CD4-positive, alpha-beta memory T cell (primary cell): ENCODE measurements at regions not wholly inside any gene's neighbourhood (a gene's known extent, or its start where the extent isn't known, plus 50 kb on each side); places are given as distances from the start of the nearest gene placed in this dataset.
"Not testable (repeated sequence)": the region's sequence is repeated elsewhere in the genome, so short reads cannot be mapped to it uniquely, and the experiment has no call there.

Experiments
- CTCF ChIA-PET: fragments of 350-600 bp; sonication (Branson Sonifier 250); formaldehyde crosslinking; loops from one replicate; lab custom pipeline; 2021; ENCODE audit warnings: inconsistent platforms; ENCODE audit not compliant: partially characterized antibody; lab: Charles Lee
- POLR2A ChIA-PET: fragments of 350-600 bp; sonication (Branson Sonifier 250); formaldehyde crosslinking; loops from one replicate; lab custom pipeline; 2021; ENCODE audit not compliant: partially characterized antibody; lab: Charles Lee
- DNase-seq, 5 donors: peaks; one replicate each; pipeline versions ENCODE4 v3.0.0 to v3.0.0-alpha.2; 2020 to 2022; ENCODE audit warnings: mixed read lengths in 1 of 5
- H3K27ac ChIP-seq: one replicate; pipeline ENCODE4 v1.7.0; 2013; ENCODE audit warnings: low read depth, low read length
- H3K27me3 ChIP-seq: 2 replicates; pipeline ENCODE4 v1.7.0; 2013; ENCODE audit warnings: mild to moderate bottlenecking, low read length, moderate library complexity; ENCODE audit not compliant: insufficient read depth
- H3K36me3 ChIP-seq: 2 replicates; pipeline ENCODE4 v1.7.0; 2013; ENCODE audit warnings: mild to moderate bottlenecking, low read length, moderate library complexity; ENCODE audit not compliant: insufficient read depth
- H3K4me1 ChIP-seq: 2 replicates; pipeline ENCODE4 v1.7.0; 2013; ENCODE audit warnings: mild to moderate bottlenecking, low read length, moderate library complexity; ENCODE audit not compliant: insufficient read depth
- H3K4me3 ChIP-seq, 2 donors: one replicate each; pipeline ENCODE4 v1.7.0; 2013; ENCODE audit warnings: low read length in 2 of 2, mild to moderate bottlenecking in 1 of 2
- H3K9me3 ChIP-seq, 2 donors: one replicate each; pipeline ENCODE4 v1.7.0; 2013; ENCODE audit warnings: low read length in 2 of 2, control low read depth in 1 of 2; ENCODE audit not compliant: control insufficient read depth in 1 of 2
- H3K27ac Mint-ChIP-seq, 7 donors: one replicate each; pipeline ENCODE4 v1.8.0; 2020 to 2021; ENCODE audit warnings: mixed read lengths in 7 of 7, mild to moderate bottlenecking in 6 of 7, inconsistent platforms in 3 of 7, moderate library complexity in 3 of 7
- H3K27me3 Mint-ChIP-seq, 2 donors: one replicate each; pipeline ENCODE4 v1.8.0; 2020 to 2021; ENCODE audit warnings: mixed read lengths in 2 of 2
- H3K36me3 Mint-ChIP-seq, 2 donors: one replicate each; pipeline ENCODE4 v1.8.0; 2020 to 2021; ENCODE audit warnings: mixed read lengths in 2 of 2, inconsistent platforms in 1 of 2, mild to moderate bottlenecking in 1 of 2
- H3K4me1 Mint-ChIP-seq, 4 donors: one replicate each; pipeline ENCODE4 v1.8.0; 2020 to 2021; ENCODE audit warnings: mixed read lengths in 4 of 4, mild to moderate bottlenecking in 1 of 4
- H3K4me3 Mint-ChIP-seq, 8 donors: one replicate each; pipeline ENCODE4 v1.8.0; 2020 to 2021; ENCODE audit warnings: mixed read lengths in 8 of 8, mild to moderate bottlenecking in 7 of 8, moderate library complexity in 6 of 8, inconsistent platforms in 3 of 8
- H3K9me3 Mint-ChIP-seq, 8 donors: one replicate each; pipeline ENCODE4 v1.8.0; 2020 to 2021; ENCODE audit warnings: mixed read lengths in 8 of 8, mild to moderate bottlenecking in 5 of 8, inconsistent platforms in 3 of 8, moderate library complexity in 1 of 8
- intact Hi-C: fragments of 100-400 bp; cut with micrococcal nuclease; formaldehyde crosslinking; loops from one replicate; pipeline ENCODE4 v1.15.1; 2023

- Histone ChIP-seq H3K27ac (no peak overlapping the region), H3K36me3 (no peaks in the 10 kb centered on the region), H3K4me1 (no peaks in the 10 kb centered on the region), H3K9me3 (no peaks in the 10 kb centered on the region), H3K27me3 (no peaks in the 10 kb centered on the region), H3K4me3 (no peak overlapping the region)
- no peaks in the 10 kb centered on the region for H3K9me3 Mint-ChIP-seq
- intact Hi-C loops: no loop called here
- H3K27ac Mint-ChIP-seq: no peak overlapping the region
- POLR2A ChIA-PET: no interaction called here
- CTCF ChIA-PET: interaction anchor here (1.0 kb wide), 1 partner anchor 10 kb away, joined by 3 read pairs; no protein-coding TSS in a partner anchor
- H3K4me3 Mint-ChIP-seq: no peak overlapping the region
- H3K36me3 Mint-ChIP-seq: no peaks in the 10 kb centered on the region
- no peaks in the 10 kb centered on the region for H3K4me1 Mint-ChIP-seq
- no peaks in the 10 kb centered on the region for H3K27me3 Mint-ChIP-seq
- no peak for DNase-seq
Observed at GRCh38 chr6:56875961-56876360, 78.9 kb upstream of the BEND6 start.

DNA sequence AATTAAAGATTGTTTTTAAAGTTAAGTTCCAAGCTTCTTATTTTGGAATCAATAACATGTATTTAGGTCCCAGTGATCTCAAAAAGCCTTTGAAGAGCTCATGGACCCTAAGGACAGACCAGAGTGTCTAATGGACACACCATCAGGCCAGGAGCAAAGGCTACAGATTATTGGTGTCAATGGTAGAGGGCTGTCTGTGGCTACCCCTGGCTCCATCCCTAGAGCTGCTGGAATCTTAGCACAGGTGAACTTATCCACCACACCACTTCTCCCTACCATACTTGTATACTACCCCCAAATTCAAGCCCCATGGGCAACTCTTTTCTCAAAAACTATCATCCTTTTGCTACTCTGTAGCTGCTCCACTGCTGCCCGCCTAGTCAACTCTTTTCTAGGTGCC, 79.4 kb upstream of the BEND6 start:
- no peaks in the 10 kb centered on the region for H3K4me1 Mint-ChIP-seq
- ChIA-PET CTCF (interaction anchor here (1.0 kb wide), 1 partner anchor 10 kb away, joined by 3 read pairs; no protein-coding TSS in a partner anchor), POLR2A (no interaction called here)
- no peak for DNase-seq
- peaks cover 0 to 1% of the 10 kb centered on the region in 2 donors for H3K27me3 Mint-ChIP-seq
- Histone ChIP-seq H3K36me3 (no peaks in the 10 kb centered on the region), H3K4me1 (no peaks in the 10 kb centered on the region), H3K9me3 (no peaks in the 10 kb centered on the region), H3K27me3 (no peaks in the 10 kb centered on the region), H3K27ac (no peak overlapping the region), H3K4me3 (no peak overlapping the region)
- H3K36me3 Mint-ChIP-seq: no peaks in the 10 kb centered on the region
- H3K27ac Mint-ChIP-seq: no peak overlapping the region
- no peak overlapping the region for H3K4me3 Mint-ChIP-seq
- no peaks in the 10 kb centered on the region for H3K9me3 Mint-ChIP-seq
- intact Hi-C loops: no loop called here

DNA sequence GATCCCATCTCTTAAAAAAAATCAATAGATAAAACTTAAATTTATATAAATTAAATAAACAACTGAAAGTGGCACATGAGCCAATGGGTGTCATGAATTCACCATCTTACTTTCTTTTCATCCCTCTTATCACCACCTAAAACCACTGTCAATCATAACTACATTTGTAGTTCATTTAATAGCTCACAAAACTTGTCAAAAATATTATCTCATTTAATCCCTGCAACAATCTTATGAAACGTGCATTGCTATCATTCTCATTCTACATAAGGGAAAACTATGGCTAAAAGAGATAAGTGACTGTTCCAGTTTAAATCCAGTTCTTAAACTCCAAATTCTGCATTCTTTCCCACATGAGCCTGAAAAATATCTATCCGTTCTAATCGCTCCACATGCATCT, 80.6 kb upstream of the BEND6 start:
- POLR2A ChIA-PET: no interaction called here
- H3K4me3 Mint-ChIP-seq: no peak overlapping the region

GRCh38 chr6:56870053-56870452, 84.9 kb upstream of the BEND6 start:
- H3K4me1 Mint-ChIP-seq, H3K36me3 ChIP-seq, H3K9me3 Mint-ChIP-seq, H3K4me3 ChIP-seq, H3K9me3 ChIP-seq, DNase-seq, intact Hi-C loops, H3K27ac ChIP-seq, H3K27me3 Mint-ChIP-seq, H3K4me3 Mint-ChIP-seq, POLR2A ChIA-PET, H3K27me3 ChIP-seq, H3K4me1 ChIP-seq, H3K36me3 Mint-ChIP-seq, H3K27ac Mint-ChIP-seq: not testable (repeated sequence)
- CTCF ChIA-PET: interaction anchor here (0.6 to 1.1 kb wide), 3 partner anchors 19 to 291 kb away, joined by 3 to 4 read pairs (median 3); no protein-coding TSS in a partner anchor

More for the DNA sequence above, 80.6 kb upstream of the BEND6 start:
- Mint-ChIP-seq H3K36me3 (no peaks in the 10 kb centered on the region), H3K4me1 (no peaks in the 10 kb centered on the region), H3K27ac (no peak overlapping the region), H3K27me3 (peaks cover 0 to 2% of the 10 kb centered on the region in 2 donors), H3K9me3 (no peaks in the 10 kb centered on the region)
- no peaks in the 10 kb centered on the region for H3K4me1 ChIP-seq
- DNase-seq: no peak
- intact Hi-C loops: no loop called here
- H3K9me3 ChIP-seq: no peaks in the 10 kb centered on the region
- no peaks in the 10 kb centered on the region for H3K27me3 ChIP-seq
- no peak overlapping the region for H3K4me3 ChIP-seq
- H3K27ac ChIP-seq: no peak overlapping the region
- no peaks in the 10 kb centered on the region for H3K36me3 ChIP-seq
- CTCF ChIA-PET: interaction anchor here (1.8 kb wide), 1 partner anchor 28 kb away, joined by 7 read pairs; no protein-coding TSS in a partner anchor

- POLR2A ChIA-PET: no interaction called here
- peaks cover 3 to 8% of the 10 kb centered on the region in 2 donors for H3K27me3 Mint-ChIP-seq
- Histone ChIP-seq H3K9me3 (no peaks in the 10 kb centered on the region), H3K4me1 (no peaks in the 10 kb centered on the region), H3K27me3 (no peaks in the 10 kb centered on the region), H3K27ac (no peak overlapping the region), H3K36me3 (no peaks in the 10 kb centered on the region), H3K4me3 (no peak overlapping the region)
- intact Hi-C loops: no loop called here
- H3K9me3 Mint-ChIP-seq: no peaks in the 10 kb centered on the region
- no peak overlapping the region for H3K27ac Mint-ChIP-seq
- no peaks in the 10 kb centered on the region for H3K36me3 Mint-ChIP-seq
- no peak for DNase-seq
- H3K4me1 Mint-ChIP-seq: no peaks in the 10 kb centered on the region
- CTCF ChIA-PET: interaction anchor here (1.1 kb wide), 1 partner anchor 18 kb away, joined by 4 read pairs; no protein-coding TSS in a partner anchor
- H3K4me3 Mint-ChIP-seq: no peak overlapping the region
Observed at GRCh38 chr6:56869346-56869745, 85.6 kb upstream of the BEND6 start.

GRCh38 chr6:56868687-56869086, 86.2 kb upstream of the BEND6 start:
- Mint-ChIP-seq H3K9me3 (no peaks in the 10 kb centered on the region), H3K27me3 (peaks cover 3 to 8% of the 10 kb centered on the region in 2 donors), H3K36me3 (no peaks in the 10 kb centered on the region), H3K4me3 (no peak overlapping the region), H3K27ac (no peak overlapping the region), H3K4me1 (no peaks in the 10 kb centered on the region)
- H3K4me1 ChIP-seq: no peaks in the 10 kb centered on the region
- H3K27ac ChIP-seq: no peak overlapping the region
- no peak overlapping the region for H3K4me3 ChIP-seq
- no peaks in the 10 kb centered on the region for H3K9me3 ChIP-seq
- H3K36me3 ChIP-seq: no peaks in the 10 kb centered on the region
- no peak for DNase-seq
- ChIA-PET POLR2A (no interaction called here), CTCF (no interaction called here)
- H3K27me3 ChIP-seq: no peaks in the 10 kb centered on the region
- intact Hi-C loops: no loop called here

- Histone ChIP-seq H3K4me3 (no peak overlapping the region), H3K36me3 (no peaks in the 10 kb centered on the region), H3K4me1 (no peaks in the 10 kb centered on the region), H3K27ac (no peak overlapping the region), H3K27me3 (no peaks in the 10 kb centered on the region), H3K9me3 (no peaks in the 10 kb centered on the region)
- POLR2A ChIA-PET: no interaction called here
- Mint-ChIP-seq H3K27me3 (peaks cover 5 to 8% of the 10 kb centered on the region in 2 donors), H3K36me3 (no peaks in the 10 kb centered on the region), H3K4me1 (peaks cover 0 to 5% (median 1%) of the 10 kb centered on the region in 4 donors), H3K27ac (no peak overlapping the region), H3K4me3 (no peak overlapping the region), H3K9me3 (no peaks in the 10 kb centered on the region)
- DNase-seq: no peak
- CTCF ChIA-PET: interaction anchor here (0.6 kb wide), 1 partner anchor 197 kb away, joined by 3 read pairs; no protein-coding TSS in a partner anchor
- intact Hi-C loops: no loop called here
Observed at GRCh38 chr6:56866917-56867522, 87.9 kb upstream of the BEND6 start.
